ENCODE measurements at regions not wholly inside any gene's neighbourhood (a gene's known extent, or its start where the extent isn't known, plus 50 kb on each side); places are given as distances from the start of the nearest gene placed in this dataset.
A peak's percentile ranks its signal among the peaks of the same experiment; 100 is the strongest.
"Not testable (repeated sequence)": the region's sequence is repeated elsewhere in the genome, so short reads cannot be mapped to it uniquely, and the experiment has no call there.

GRCh38 chr11:11010624-11011127, 152.8 kb upstream of the ZBED5 start:
- DNase-seq (ENCODE audit: low spot score) = peak; percentile 29

GRCh38 chr11:11009179-11009578, 151.3 kb upstream of the ZBED5 start:
- no peak for DNase-seq (ENCODE audit: low spot score)

- DNase-seq (ENCODE audit: low spot score) = no peak
Measured at GRCh38 chr11:11004069-11004468, 146.2 kb upstream of the ZBED5 start.

- DNase-seq (ENCODE audit: low spot score) = no peak
Measured at GRCh38 chr11:11003226-11003625, 145.4 kb upstream of the ZBED5 start.

GRCh38 chr11:11000579-11001283, 142.9 kb upstream of the ZBED5 start:
- no peak for DNase-seq (ENCODE audit: low spot score)

- DNase-seq (ENCODE audit: low spot score) = no peak
Measured at GRCh38 chr11:10998674-10999073, 140.8 kb upstream of the ZBED5 start.

GRCh38 chr11:10996678-10997077, 138.8 kb upstream of the ZBED5 start:
- no peak for DNase-seq (ENCODE audit: low spot score)

GRCh38 chr11:10993640-10994039, 135.8 kb upstream of the ZBED5 start:
- no peak for DNase-seq (ENCODE audit: low spot score)

GRCh38 chr11:10993186-10993585, 135.3 kb upstream of the ZBED5 start:
- DNase-seq (ENCODE audit: low spot score) = no peak

GRCh38 chr11:10991393-10991792, 133.5 kb upstream of the ZBED5 start:
- DNase-seq (ENCODE audit: low spot score) = no peak

- peak; percentile 25 for DNase-seq (ENCODE audit: low spot score)
Measured at GRCh38 chr11:10990637-10991193, 132.9 kb upstream of the ZBED5 start.

GRCh38 chr11:10990160-10990559, 132.3 kb upstream of the ZBED5 start:
- no peak for DNase-seq (ENCODE audit: low spot score)

- no peak for DNase-seq (ENCODE audit: low spot score)
Measured at GRCh38 chr11:10986006-10986405, 128.2 kb upstream of the ZBED5 start.

- DNase-seq (ENCODE audit: low spot score) = no peak
Measured at GRCh38 chr11:10984742-10985141, 126.9 kb upstream of the ZBED5 start.

GRCh38 chr11:10984250-10984649, 126.4 kb upstream of the ZBED5 start:
- DNase-seq (ENCODE audit: low spot score) = no peak

- no peak for DNase-seq (ENCODE audit: low spot score)
Measured at GRCh38 chr11:10982704-10983510, 125.1 kb upstream of the ZBED5 start.

GRCh38 chr11:10979529-10979928, 121.7 kb upstream of the ZBED5 start:
- no peak for DNase-seq (ENCODE audit: low spot score)

- DNase-seq (ENCODE audit: low spot score) = no peak
Measured at GRCh38 chr11:10978198-10978597, 120.3 kb upstream of the ZBED5 start.

- no peak for DNase-seq (ENCODE audit: low spot score)
Measured at GRCh38 chr11:10975287-10975721, 117.5 kb upstream of the ZBED5 start.

- DNase-seq (ENCODE audit: low spot score) = no peak
Measured at GRCh38 chr11:10973416-10973815, 115.6 kb upstream of the ZBED5 start.

- no peak for DNase-seq (ENCODE audit: low spot score)
Measured at GRCh38 chr11:10970926-10971325, 113.1 kb upstream of the ZBED5 start.

GRCh38 chr11:10969387-10969786, 111.5 kb upstream of the ZBED5 start:
- no peak for DNase-seq (ENCODE audit: low spot score)

GRCh38 chr11:10956884-10957283, 99.0 kb upstream of the ZBED5 start:
- not testable (repeated sequence) for DNase-seq (ENCODE audit: low spot score)
